Neural progenitor cell (in vitro differentiated cells): ENCODE measurements at regions not wholly inside any gene's neighbourhood (a gene's known extent, or its start where the extent isn't known, plus 50 kb on each side); places are given as distances from the start of the nearest gene placed in this dataset.

Experiments
- DNase-seq: peaks from one replicate; pipeline ENCODE4 v3.0.0-alpha.2; 2016; ENCODE audit warnings: low spot score
- H2AFZ ChIP-seq: fragments of 200-600 bp; sonication (generic); replicated peaks from 2 replicates; pipeline ENCODE4 v1.6.1; 2016; ENCODE audit warnings: antibody characterized with exemption
- H3F3A ChIP-seq: fragments of 200-600 bp; sonication (generic); 2 replicates; pipeline ENCODE4 v1.6.1; 2016; ENCODE audit warnings: antibody characterized with exemption, low read depth
- H3K27ac ChIP-seq: fragments of 200-600 bp; sonication (generic); 2 replicates; pipeline ENCODE4 v1.5.1; 2016; ENCODE audit warnings: mild to moderate bottlenecking
- H3K27me3 ChIP-seq: fragments of 200-600 bp; sonication (generic); 2 replicates; pipeline ENCODE4 v1.6.1; 2016; ENCODE audit warnings: mild to moderate bottlenecking, moderate library complexity
- H3K36me3 ChIP-seq: fragments of 200-600 bp; sonication (generic); 2 replicates; pipeline ENCODE4 v1.5.1; 2016
- H3K4me1 ChIP-seq: fragments of 200-600 bp; sonication (generic); 2 replicates; pipeline ENCODE4 v1.6.1; 2016; ENCODE audit warnings: mixed run types
- H3K4me2 ChIP-seq: fragments of 200-600 bp; sonication (generic); 2 replicates; pipeline ENCODE4 v1.6.1; 2016
- H3K4me3 ChIP-seq: fragments of 200-600 bp; sonication (generic); 2 replicates; pipeline ENCODE4 v1.5.1; 2016
- H3K79me2 ChIP-seq: fragments of 200-600 bp; sonication (generic); 2 replicates; pipeline ENCODE4 v1.6.1; 2016; ENCODE audit warnings: low read depth
- H3K9ac ChIP-seq: fragments of 200-600 bp; sonication (generic); 2 replicates; pipeline ENCODE4 v1.6.1; 2016
- H3K9me3 ChIP-seq: fragments of 200-600 bp; sonication (generic); 2 replicates; pipeline ENCODE4 v1.5.1; 2016; ENCODE audit warnings: low read depth
- H4K20me1 ChIP-seq: fragments of 200-600 bp; sonication (generic); 2 replicates; pipeline ENCODE4 v1.6.1; 2016; ENCODE audit warnings: low read depth
- H3K27ac Mint-ChIP-seq: 3 replicates; pipeline ENCODE4 v1.8.0; 2021; ENCODE audit warnings: mixed read lengths
- H3K27me3 Mint-ChIP-seq: 2 replicates; pipeline ENCODE4 v1.8.0; 2022; ENCODE audit warnings: low read depth, mild to moderate bottlenecking, inconsistent platforms, moderate library complexity, mixed read lengths; ENCODE audit not compliant: insufficient read depth
- H3K36me3 Mint-ChIP-seq: 3 replicates; pipeline ENCODE4 v1.8.0; 2021; ENCODE audit warnings: mixed read lengths
- H3K4me1 Mint-ChIP-seq: 3 replicates; pipeline ENCODE4 v1.8.0; 2021; ENCODE audit warnings: mixed read lengths
- H3K4me3 Mint-ChIP-seq: 3 replicates; pipeline ENCODE4 v1.8.0; 2021; ENCODE audit warnings: mild to moderate bottlenecking, moderate library complexity, mixed read lengths
- H3K9me3 Mint-ChIP-seq: 3 replicates; pipeline ENCODE4 v1.8.0; 2020; ENCODE audit warnings: mixed read lengths
- CTCF ChIP-seq: fragments of 200-600 bp; sonication (generic); IDR thresholded peaks from 2 replicates; pipeline ENCODE4 v1.5.1; 2017; ENCODE audit warnings: antibody characterized with exemption, mild to moderate bottlenecking
- EZH2 ChIP-seq: fragments of 200-600 bp; sonication (generic); IDR thresholded peaks from 2 replicates; pipeline ENCODE4 v1.6.1; 2017; ENCODE audit warnings: antibody characterized with exemption, mild to moderate bottlenecking, moderate library complexity
- EZH2phosphoT487 ChIP-seq: fragments of 200-600 bp; sonication (generic); IDR thresholded peaks from 2 replicates; pipeline ENCODE4 v1.6.1; 2017; ENCODE audit warnings: antibody characterized with exemption

- Histone ChIP-seq H3K27me3 (no peaks in the 10 kb centered on the region), H3K9me3 (no peaks in the 10 kb centered on the region), H4K20me1 (no peaks in the 10 kb centered on the region), H3K4me1 (peaks cover 51% of the 10 kb centered on the region), H2AFZ (no peak overlapping the region), H3K36me3 (no peaks in the 10 kb centered on the region), H3K4me3 (no peak overlapping the region), H3K4me2 (peak overlapping the region; percentile 75), H3K79me2 (no peaks in the 10 kb centered on the region), H3K9ac (no peak overlapping the region), H3K27ac (no peak overlapping the region), H3F3A (peaks cover 31% of the 10 kb centered on the region)
- peaks cover 40% of the 10 kb centered on the region for H3K4me1 Mint-ChIP-seq
- no peak for DNase-seq
- peaks cover 3% of the 10 kb centered on the region for H3K27me3 Mint-ChIP-seq
- H3K4me3 Mint-ChIP-seq: no peak overlapping the region
- TF ChIP-seq EZH2phosphoT487 (no peak), EZH2 (no peak)
- H3K9me3 Mint-ChIP-seq: peaks cover 8% of the 10 kb centered on the region
- H3K27ac Mint-ChIP-seq: peak overlapping the region; percentile 15
- no peaks in the 10 kb centered on the region for H3K36me3 Mint-ChIP-seq
These were observed 207.0 kb upstream of the ATP10A start for GRCh38 chr15:26070095-26070532.

- Histone ChIP-seq H3K4me1 (peaks cover 51% of the 10 kb centered on the region), H3F3A (peaks cover 32% of the 10 kb centered on the region), H3K9ac (no peak overlapping the region), H3K36me3 (no peaks in the 10 kb centered on the region), H3K27ac (peak overlapping the region; percentile 79), H3K27me3 (no peaks in the 10 kb centered on the region), H3K79me2 (no peaks in the 10 kb centered on the region), H4K20me1 (no peaks in the 10 kb centered on the region), H3K4me3 (peak overlapping the region; percentile 30), H3K4me2 (peak overlapping the region; percentile 75), H2AFZ (no peak overlapping the region), H3K9me3 (no peaks in the 10 kb centered on the region)
- Mint-ChIP-seq H3K27ac (peak overlapping the region; percentile 43), H3K4me3 (no peak overlapping the region), H3K36me3 (no peaks in the 10 kb centered on the region), H3K4me1 (peaks cover 40% of the 10 kb centered on the region), H3K9me3 (peaks cover 8% of the 10 kb centered on the region), H3K27me3 (peaks cover 3% of the 10 kb centered on the region)
- TF ChIP-seq EZH2 (no peak), EZH2phosphoT487 (peak; percentile 70)
- peak; percentile 71 for DNase-seq
These were observed 206.1 kb upstream of the ATP10A start for GRCh38 chr15:26069231-26069641.

- no peak for DNase-seq
- H3K27ac Mint-ChIP-seq: no peak overlapping the region
- peaks cover 32% of the 10 kb centered on the region for H3F3A ChIP-seq
- TF ChIP-seq EZH2phosphoT487: no peak
- TF ChIP-seq CTCF: no peak
- no peak for TF ChIP-seq EZH2
- H2AFZ ChIP-seq: no peak overlapping the region
- peaks cover 38% of the 10 kb centered on the region for H3K4me1 Mint-ChIP-seq
- H3K36me3 Mint-ChIP-seq: no peaks in the 10 kb centered on the region
- H3K27me3 ChIP-seq: no peaks in the 10 kb centered on the region
- peaks cover 3% of the 10 kb centered on the region for H3K27me3 Mint-ChIP-seq
- no peak overlapping the region for H3K4me2 ChIP-seq
- no peak overlapping the region for H3K4me3 Mint-ChIP-seq
- no peaks in the 10 kb centered on the region for H3K9me3 ChIP-seq
- no peak overlapping the region for H3K27ac ChIP-seq
- no peaks in the 10 kb centered on the region for H3K36me3 ChIP-seq
- no peak overlapping the region for H3K9ac ChIP-seq
- H3K9me3 Mint-ChIP-seq: peaks cover 3% of the 10 kb centered on the region
- no peaks in the 10 kb centered on the region for H3K79me2 ChIP-seq
- H3K4me1 ChIP-seq: peaks cover 51% of the 10 kb centered on the region
- no peak overlapping the region for H3K4me3 ChIP-seq
- H4K20me1 ChIP-seq: no peaks in the 10 kb centered on the region
These were observed 203.8 kb upstream of the ATP10A start for GRCh38 chr15:26066896-26067295.

- peaks cover 3% of the 10 kb centered on the region for H3K9me3 Mint-ChIP-seq
- H3K36me3 Mint-ChIP-seq: no peaks in the 10 kb centered on the region
- TF ChIP-seq EZH2phosphoT487 (no peak), EZH2 (no peak), CTCF (peak; percentile 40)
- H3K27me3 Mint-ChIP-seq: peaks cover 5% of the 10 kb centered on the region
- Histone ChIP-seq H3K4me2 (no peak overlapping the region), H3K4me1 (peaks cover 51% of the 10 kb centered on the region), H3K9ac (no peak overlapping the region), H3K79me2 (no peaks in the 10 kb centered on the region), H3K36me3 (no peaks in the 10 kb centered on the region), H3F3A (peaks cover 32% of the 10 kb centered on the region), H3K27ac (no peak overlapping the region), H3K27me3 (no peaks in the 10 kb centered on the region), H4K20me1 (no peaks in the 10 kb centered on the region), H3K9me3 (no peaks in the 10 kb centered on the region), H2AFZ (no peak overlapping the region), H3K4me3 (no peak overlapping the region)
- no peak overlapping the region for H3K4me3 Mint-ChIP-seq
- H3K27ac Mint-ChIP-seq: no peak overlapping the region
- peaks cover 36% of the 10 kb centered on the region for H3K4me1 Mint-ChIP-seq
- peak; percentile 61 for DNase-seq
These were observed 202.6 kb upstream of the ATP10A start for GRCh38 chr15:26065723-26066122.
